ENCODE measurements at regions not wholly inside any gene's neighbourhood (a gene's known extent, or its start where the extent isn't known, plus 50 kb on each side); places are given as distances from the start of the nearest gene placed in this dataset.
"Not testable (repeated sequence)": the region's sequence is repeated elsewhere in the genome, so short reads cannot be mapped to it uniquely, and the experiment has no call there.

GRCh38 chr1:20432341-20432740 is 53.7 kb downstream of the CAMK2N1 start:
- DNase-seq (ENCODE audit: extremely low read depth in 1 of 11, low read depth in 9 of 11, low spot score in 4 of 11) = no peak

- no peak for DNase-seq (ENCODE audit: extremely low read depth in 1 of 11, low read depth in 9 of 11, low spot score in 4 of 11)
Observed at GRCh38 chr1:20431176-20431460, 54.9 kb downstream of the CAMK2N1 start.

GRCh38 chr1:20430355-20431175 is 55.4 kb downstream of the CAMK2N1 start:
- peak in 8 of 11 donors; percentile 11 to 56 (median 30) for DNase-seq (ENCODE audit: extremely low read depth in 1 of 11, low read depth in 9 of 11, low spot score in 4 of 11)

- DNase-seq (ENCODE audit: extremely low read depth in 1 of 11, low read depth in 9 of 11, low spot score in 4 of 11) = no peak
Observed at GRCh38 chr1:20429296-20429695, 56.7 kb downstream of the CAMK2N1 start.

- DNase-seq (ENCODE audit: extremely low read depth in 1 of 11, low read depth in 9 of 11, low spot score in 4 of 11) = no peak
Observed at GRCh38 chr1:20428841-20429240, 57.2 kb downstream of the CAMK2N1 start.

- no peak for DNase-seq (ENCODE audit: extremely low read depth in 1 of 11, low read depth in 9 of 11, low spot score in 4 of 11)
Observed at GRCh38 chr1:20426923-20427322, 59.1 kb downstream of the CAMK2N1 start.

GRCh38 chr1:20426371-20426770 is 59.6 kb downstream of the CAMK2N1 start:
- DNase-seq (ENCODE audit: extremely low read depth in 1 of 11, low read depth in 9 of 11, low spot score in 4 of 11) = peak in 1 of 11 donors; percentile 3

GRCh38 chr1:20425622-20426021 is 60.4 kb downstream of the CAMK2N1 start:
- no peak for DNase-seq (ENCODE audit: extremely low read depth in 1 of 11, low read depth in 9 of 11, low spot score in 4 of 11)

- no peak for DNase-seq (ENCODE audit: extremely low read depth in 1 of 11, low read depth in 9 of 11, low spot score in 4 of 11)
Observed at GRCh38 chr1:20423169-20423795, 62.7 kb downstream of the CAMK2N1 start.

GRCh38 chr1:20421441-20421840 is 64.6 kb downstream of the CAMK2N1 start:
- no peak for DNase-seq (ENCODE audit: extremely low read depth in 1 of 11, low read depth in 9 of 11, low spot score in 4 of 11)

GRCh38 chr1:20417581-20417980 is 68.4 kb downstream of the CAMK2N1 start:
- DNase-seq (ENCODE audit: extremely low read depth in 1 of 11, low read depth in 9 of 11, low spot score in 4 of 11) = no peak

GRCh38 chr1:20416706-20417105 is 69.3 kb downstream of the CAMK2N1 start:
- DNase-seq (ENCODE audit: extremely low read depth in 1 of 11, low read depth in 9 of 11, low spot score in 4 of 11) = no peak

GRCh38 chr1:20413776-20414140 is 72.3 kb downstream of the CAMK2N1 start:
- no peak for DNase-seq (ENCODE audit: extremely low read depth in 1 of 11, low read depth in 9 of 11, low spot score in 4 of 11)

GRCh38 chr1:20413136-20413775 is 72.8 kb downstream of the CAMK2N1 start:
- no peak for DNase-seq (ENCODE audit: extremely low read depth in 1 of 11, low read depth in 9 of 11, low spot score in 4 of 11)

GRCh38 chr1:20411196-20411980 is 74.6 kb downstream of the CAMK2N1 start:
- no peak for DNase-seq (ENCODE audit: extremely low read depth in 1 of 11, low read depth in 9 of 11, low spot score in 4 of 11)

GRCh38 chr1:20410503-20410902 is 75.5 kb downstream of the CAMK2N1 start:
- no peak for DNase-seq (ENCODE audit: extremely low read depth in 1 of 11, low read depth in 9 of 11, low spot score in 4 of 11)

GRCh38 chr1:20409971-20410370 is 76.0 kb downstream of the CAMK2N1 start:
- DNase-seq (ENCODE audit: extremely low read depth in 1 of 11, low read depth in 9 of 11, low spot score in 4 of 11) = no peak

GRCh38 chr1:20409012-20409411 is 77.0 kb downstream of the CAMK2N1 start:
- no peak for DNase-seq (ENCODE audit: extremely low read depth in 1 of 11, low read depth in 9 of 11, low spot score in 4 of 11)

GRCh38 chr1:20408133-20408650 is 77.8 kb downstream of the CAMK2N1 start:
- not testable (repeated sequence) for DNase-seq (ENCODE audit: extremely low read depth in 1 of 11, low read depth in 9 of 11, low spot score in 4 of 11)
